ENCODE measurements at regions not wholly inside any gene's neighbourhood (a gene's known extent, or its start where the extent isn't known, plus 50 kb on each side); places are given as distances from the start of the nearest gene placed in this dataset.
A peak's percentile ranks its signal among the peaks of the same experiment; 100 is the strongest.

DNA sequence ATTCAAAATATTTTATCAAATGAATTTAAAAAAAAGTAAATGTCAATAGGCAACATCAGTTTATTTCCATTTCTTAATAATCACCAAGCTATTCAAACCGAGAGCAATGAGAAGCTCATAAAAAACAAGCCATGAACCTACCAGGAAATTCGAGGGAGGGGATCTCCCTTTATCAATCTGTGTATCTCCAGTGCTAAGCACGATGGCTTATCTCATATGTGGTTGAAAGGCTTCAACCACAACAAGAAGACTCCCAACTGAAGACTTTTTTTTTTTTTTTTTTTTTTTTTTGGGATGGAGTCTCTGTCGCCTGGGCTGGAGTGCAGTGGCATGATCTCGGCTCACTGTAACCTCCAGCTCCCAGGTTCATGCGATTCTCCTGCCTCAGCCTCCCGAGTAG is 833.3 kb downstream of the USP25 start:
- no peak for DNase-seq

DNA sequence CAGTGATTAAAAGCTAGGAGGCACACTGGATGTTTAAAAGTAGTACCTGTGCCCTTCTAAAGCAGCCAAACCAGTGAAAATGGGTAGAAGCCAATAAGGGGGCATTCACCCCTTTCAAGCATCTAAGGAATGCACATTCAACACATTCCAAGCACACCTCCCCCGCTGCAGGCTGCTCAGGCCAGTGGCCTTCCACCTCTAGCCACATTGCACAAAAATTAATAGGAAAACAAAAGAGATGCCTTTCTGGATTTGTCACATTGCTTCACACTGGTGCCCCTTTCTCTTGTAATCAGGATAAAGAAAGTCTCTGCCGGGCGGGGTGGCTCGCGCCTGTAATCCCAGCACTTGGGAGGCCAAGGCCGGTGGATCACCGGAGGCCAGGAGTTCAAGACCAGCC is 834.0 kb downstream of the USP25 start:
- no peak for DNase-seq

DNA sequence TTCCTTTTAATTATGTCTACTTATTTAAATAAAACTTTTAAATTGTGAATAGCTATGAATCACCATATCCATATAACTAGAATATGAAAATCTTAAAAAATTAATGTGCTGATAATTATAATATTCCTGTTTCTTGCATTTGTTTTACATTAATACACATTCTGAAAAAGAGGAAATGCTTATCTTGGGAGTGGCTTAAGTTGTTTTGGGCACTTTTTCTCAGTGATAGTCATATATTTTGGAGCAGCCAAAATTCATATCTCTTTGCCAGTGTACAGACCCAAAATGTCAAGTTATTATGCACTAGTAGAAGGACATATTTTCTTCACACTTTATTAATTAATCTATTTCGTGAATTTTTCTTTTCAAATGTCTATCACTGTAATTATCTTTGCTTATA is 838.5 kb downstream of the USP25 start:
- no peak for DNase-seq

DNA sequence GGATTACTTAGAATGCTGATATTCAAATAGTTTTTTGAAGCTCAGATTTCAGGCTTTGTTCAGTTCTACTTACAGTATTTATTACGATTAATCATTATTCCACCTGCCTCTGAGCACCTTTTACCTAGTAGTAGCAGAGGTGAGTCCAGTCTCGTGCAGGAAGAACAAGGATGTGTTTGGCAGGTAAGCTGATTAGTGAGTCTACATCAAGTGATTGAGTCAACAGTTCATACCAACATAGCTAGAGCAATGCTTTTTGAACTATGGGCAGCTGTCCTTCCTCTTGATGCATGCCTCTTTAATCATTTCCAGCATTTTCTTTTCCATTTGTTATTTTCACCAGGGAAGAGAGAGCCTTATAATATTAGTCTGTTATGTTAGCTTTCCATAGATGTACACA is 838.9 kb downstream of the USP25 start:
- no peak for DNase-seq

DNA sequence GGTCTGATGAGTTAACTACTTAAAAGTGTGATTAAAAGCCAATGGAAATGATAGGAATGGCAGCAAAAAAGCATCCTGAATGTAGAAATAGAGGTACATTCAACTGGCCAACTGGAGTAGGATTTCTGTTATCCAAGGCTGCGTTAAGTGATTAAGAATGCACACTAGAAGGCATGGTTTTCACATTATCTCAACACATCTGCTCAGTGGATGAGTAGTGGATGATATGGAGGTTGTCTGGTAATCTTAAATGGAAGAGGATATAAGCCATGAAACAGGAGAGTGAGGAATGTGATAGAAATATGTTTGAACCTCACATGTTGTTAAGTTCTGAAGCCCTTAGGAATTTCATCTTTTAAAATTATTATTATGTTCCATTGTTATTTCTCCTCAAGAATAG is 839.9 kb downstream of the USP25 start:
- DNase-seq = no peak

DNA sequence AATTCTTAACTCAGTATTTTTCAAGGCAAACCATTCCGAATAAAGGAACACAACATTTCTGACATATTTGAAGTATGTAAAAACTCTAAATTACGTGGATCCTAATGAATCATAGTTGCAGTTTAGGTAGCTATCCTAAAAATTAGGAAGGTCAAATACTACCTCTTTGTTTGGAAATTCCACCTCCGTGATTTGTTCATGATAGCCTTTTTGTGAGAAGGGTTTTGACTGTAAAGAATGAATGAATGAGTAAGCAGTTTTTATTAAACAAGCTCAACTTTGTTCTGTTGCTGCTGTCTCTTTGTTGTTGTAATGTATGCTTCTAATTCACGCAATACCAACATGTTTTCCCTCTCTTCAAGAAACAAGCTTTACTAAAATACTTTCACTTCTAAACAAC is 840.4 kb downstream of the USP25 start:
- DNase-seq = no peak

DNA sequence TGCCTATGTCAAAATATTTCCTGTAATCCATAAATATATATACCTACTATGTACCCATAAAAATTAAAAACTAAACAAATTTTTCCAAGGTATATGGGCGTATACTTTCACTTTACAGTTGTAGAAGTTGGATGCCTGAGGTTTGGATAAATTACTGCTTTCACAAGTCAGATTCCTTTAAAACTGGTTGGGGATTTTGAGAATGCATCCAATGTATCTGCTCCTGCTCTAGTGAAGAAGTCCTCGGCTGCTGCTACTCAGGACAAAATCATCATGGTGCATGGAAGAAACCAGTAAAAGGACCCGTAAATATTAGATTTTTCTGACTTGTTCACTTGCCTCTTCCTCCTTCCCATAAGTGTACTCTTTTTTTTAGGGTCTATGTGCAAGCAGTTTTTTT is 841.1 kb downstream of the USP25 start:
- no peak for DNase-seq

- DNase-seq = no peak
These were observed 841.8 kb downstream of the USP25 start for GRCh38 chr21:16571594-16571993.

DNA sequence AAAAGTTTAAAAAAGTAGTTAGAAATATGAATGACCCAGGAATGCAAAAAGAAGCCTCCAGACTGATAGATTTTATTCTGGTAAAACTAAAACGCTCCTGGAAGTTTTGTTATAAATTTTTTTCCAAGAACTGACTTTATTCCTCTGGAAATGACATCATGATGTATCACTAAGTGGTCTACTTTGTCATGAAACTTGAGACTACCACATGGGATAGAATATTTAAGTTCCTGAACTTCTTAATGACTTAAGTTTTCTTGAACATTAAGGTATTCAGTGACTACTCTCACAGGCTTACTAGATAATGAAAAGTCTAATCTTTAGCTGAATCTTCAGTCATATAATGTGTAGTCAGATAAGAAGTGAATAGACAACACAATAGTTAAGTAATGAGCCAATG is 842.2 kb downstream of the USP25 start:
- DNase-seq = no peak

DNA sequence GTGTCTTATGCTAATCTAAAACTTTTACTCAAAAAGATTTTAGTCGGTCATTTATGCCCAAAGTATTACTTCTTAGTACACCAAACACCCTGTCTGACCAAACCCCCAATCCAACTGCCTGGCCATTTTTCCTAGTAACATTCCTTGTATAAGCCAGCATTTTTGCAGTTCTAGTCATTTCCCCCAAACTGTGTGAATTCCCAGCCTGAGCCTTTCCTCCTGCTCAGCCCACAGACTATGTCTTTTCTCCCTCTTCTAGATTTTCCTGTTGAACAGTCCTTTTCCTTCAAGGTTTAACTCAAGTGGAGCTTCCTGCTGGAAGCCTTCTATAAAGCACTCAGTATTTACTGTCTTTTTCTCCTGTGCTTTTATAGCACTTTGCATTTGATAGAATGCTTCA is 843.8 kb downstream of the USP25 start:
- DNase-seq = no peak

DNA sequence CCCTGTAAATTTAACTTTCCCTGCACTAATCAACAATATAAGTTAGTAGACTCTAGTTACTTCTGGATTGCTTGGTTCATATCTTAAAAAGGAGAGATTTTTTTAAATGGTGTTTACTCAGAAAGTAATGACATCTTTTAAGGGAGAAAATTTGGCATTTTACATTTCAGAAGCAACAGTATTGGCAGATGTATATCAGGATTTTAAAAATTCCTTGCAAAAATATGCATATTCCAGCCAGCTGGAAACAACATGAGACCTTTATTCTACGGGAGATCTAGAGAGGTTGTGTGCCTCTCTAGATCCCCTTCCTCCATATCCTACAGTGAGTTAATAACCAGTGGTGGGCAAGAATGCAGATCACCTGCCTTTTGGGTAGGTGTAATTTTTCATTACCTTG is 848.2 kb downstream of the USP25 start:
- DNase-seq = no peak

DNA sequence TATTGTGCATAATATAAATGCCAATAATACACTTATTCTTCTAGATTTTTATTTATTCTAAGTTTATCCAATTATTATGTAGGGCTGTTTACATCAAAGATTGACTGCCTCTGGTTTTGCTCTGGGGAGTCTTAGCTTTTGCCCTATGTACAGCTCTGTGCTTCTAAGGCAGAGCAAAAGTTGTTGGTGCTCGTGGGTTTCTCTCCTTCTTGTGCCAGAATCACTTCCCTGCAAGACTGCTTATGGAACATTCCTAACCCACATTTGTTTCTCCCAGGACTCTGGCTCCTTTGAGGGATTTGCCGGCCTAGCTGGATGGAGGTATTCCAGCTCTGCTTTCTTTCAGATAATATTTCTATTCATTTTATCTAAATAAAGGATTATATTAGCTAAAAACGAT is 849.1 kb downstream of the USP25 start:
- no peak for DNase-seq

DNA sequence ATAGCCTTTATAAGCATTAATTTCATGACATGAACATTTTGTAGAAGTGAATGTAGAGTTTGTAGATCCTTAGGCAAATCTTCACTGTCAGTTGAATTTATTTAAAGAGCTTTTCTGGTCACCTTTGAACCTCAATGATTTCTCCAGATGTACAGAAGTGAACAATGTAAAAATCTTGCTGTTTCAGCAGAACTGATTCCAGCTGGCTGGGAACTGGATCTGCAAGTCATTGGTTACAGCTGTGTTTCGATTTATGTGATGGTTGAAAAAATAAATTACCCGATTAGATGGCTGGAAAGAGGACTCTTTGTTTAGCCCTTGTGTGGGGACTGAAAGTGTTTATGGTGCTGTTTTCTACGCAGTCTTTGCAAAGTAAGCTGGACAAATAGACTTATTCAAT is 849.8 kb downstream of the USP25 start:
- DNase-seq = no peak

GRCh38 chr21:16580661-16581060 is 850.9 kb downstream of the USP25 start:
- DNase-seq = no peak

DNA sequence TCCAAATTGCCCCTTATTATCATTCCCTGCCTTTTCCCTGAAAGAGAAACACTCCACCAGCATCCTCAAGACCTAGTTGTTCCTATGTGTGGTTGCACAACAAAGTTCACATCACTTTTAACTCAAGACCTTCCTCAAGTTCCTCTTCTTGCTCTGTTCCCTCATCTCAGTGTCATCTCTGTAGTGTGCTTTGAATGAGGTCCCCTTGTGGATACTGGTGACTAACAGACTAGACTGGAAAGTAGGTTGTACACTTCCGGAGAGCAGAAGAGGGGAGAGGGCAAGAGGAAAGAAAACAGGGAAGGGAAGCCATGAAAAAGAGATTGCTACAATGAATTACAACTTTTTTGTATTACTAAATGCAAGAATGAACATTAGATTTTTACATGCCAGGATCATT is 853.8 kb downstream of the USP25 start:
- peak; percentile 27 to 55 (median 44) for DNase-seq

DNA sequence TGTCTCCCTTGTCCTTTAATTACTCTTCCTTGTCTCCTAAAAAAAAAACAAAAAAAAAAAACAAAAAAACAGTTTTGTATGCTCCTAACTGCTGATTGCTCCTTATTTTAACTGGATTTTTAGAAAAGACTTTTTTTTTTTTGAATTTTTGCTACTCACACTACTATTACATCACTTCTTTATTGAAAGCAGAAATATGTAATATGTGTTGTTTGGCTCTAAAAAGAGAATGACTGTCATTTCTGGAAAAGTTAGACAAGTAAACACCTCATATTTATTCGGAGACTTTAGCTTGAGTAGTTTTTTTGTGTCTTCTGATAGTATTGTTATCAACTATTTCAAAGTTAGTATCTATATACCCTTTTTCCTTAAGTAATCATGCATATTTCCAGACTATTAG is 855.0 kb downstream of the USP25 start:
- DNase-seq = no peak

GRCh38 chr21:16585896-16586295 is 856.1 kb downstream of the USP25 start:
- DNase-seq = no peak

DNA sequence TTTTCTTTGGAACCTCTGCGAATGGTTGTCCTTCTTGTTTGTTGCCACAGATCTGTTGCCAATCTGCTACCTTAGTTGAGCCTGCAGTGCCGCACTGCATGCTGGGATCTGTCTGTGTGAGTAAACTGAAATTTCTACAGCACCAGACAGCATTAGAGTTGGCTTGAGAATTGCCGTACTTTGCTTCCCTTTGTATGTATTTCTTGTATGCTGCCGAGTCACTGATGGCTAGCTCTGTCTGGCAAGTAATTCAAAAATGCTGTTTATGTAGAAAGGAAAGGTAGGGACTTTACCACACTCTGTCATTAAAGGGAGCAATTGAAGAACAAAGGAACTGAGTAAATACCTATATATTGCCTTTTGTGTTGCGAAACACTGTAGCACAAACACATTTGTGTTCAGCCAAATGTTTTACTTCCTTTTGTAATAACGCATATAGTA is 857.4 kb downstream of the USP25 start:
- DNase-seq = peak in 2 of 3 donors; percentile 1

GRCh38 chr21:16587681-16588375 is 858.0 kb downstream of the USP25 start:
- DNase-seq = peak; percentile 3 to 26 (median 22)

GRCh38 chr21:16588433-16588860 is 858.7 kb downstream of the USP25 start:
- DNase-seq = peak in 2 of 3 donors; percentile 0 to 24

- no peak for DNase-seq
These were observed 859.5 kb downstream of the USP25 start for GRCh38 chr21:16589006-16589898.

DNA sequence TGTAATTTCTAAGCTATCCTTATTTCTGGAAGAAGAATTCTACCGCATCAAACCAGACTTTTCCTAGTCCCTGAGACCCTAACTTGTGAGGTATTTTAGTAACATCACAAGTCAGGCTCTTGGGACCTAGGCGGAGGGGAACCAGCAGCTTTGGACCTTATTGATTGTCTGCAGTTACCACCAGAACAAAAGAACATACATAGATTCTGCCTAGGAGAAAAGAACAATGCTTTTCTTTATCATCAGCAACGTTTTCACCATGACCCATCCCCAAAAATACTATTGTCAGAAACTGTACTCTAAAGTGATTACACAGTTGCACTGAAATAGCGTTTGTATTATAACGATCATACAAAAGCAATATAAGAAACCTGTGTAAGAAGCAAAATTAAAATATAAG is 860.4 kb downstream of the USP25 start:
- no peak for DNase-seq

- no peak for DNase-seq
These were observed 861.0 kb downstream of the USP25 start for GRCh38 chr21:16590641-16591292.

DNA sequence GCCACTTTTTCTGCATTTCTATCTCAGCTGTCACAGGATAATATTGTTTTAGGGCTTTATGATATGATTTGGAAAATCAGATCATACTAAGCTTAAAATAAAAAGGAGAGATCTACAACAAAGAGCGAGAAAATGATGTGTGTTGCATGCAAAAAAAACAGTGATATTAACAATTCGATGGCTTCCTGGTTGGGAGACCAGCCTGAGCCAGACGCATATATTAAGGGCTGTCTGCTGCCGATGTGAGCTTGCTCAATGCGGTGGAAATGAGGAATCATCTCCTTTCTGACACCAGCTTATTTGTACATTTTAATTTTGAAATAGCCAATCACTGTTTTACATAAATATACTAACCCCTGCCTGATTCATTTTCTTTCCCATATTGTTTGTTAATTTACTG is 862.6 kb downstream of the USP25 start:
- DNase-seq = no peak

All from suppressor macrophage treated with lipopolysaccharide for 1 hour (primary cell).